GM06990 (cell line): ENCODE measurements at regions not wholly inside any gene's neighbourhood (a gene's known extent, or its start where the extent isn't known, plus 50 kb on each side); places are given as distances from the start of the nearest gene placed in this dataset.
"Not testable (repeated sequence)": the region's sequence is repeated elsewhere in the genome, so short reads cannot be mapped to it uniquely, and the experiment has no call there.

ENCODE experiments used
- DNase-seq: peaks from one replicate; pipeline ENCODE4 v3.0.0-alpha.2; 2011; ENCODE audit not compliant: insufficient read length; ENCODE audit errors: extremely low read depth
- H3K27me3 ChIP-seq: replicated peaks from 2 replicates; pipeline ENCODE4 v1.6.0; 2011; ENCODE audit warnings: low read length; ENCODE audit not compliant: control insufficient read depth, insufficient read depth
- H3K36me3 ChIP-seq: 2 replicates; pipeline ENCODE4 v1.5.1; 2011; ENCODE audit warnings: low read length; ENCODE audit not compliant: control insufficient read depth, insufficient read depth
- H3K4me3 ChIP-seq: replicated peaks from 2 replicates; pipeline ENCODE4 v1.5.1; 2011; ENCODE audit warnings: low read depth, mild to moderate bottlenecking, control low read depth, low read length
- TF ChIP-seq, protein P1 (sequence below): IDR thresholded peaks from 2 replicates; pipeline ENCODE4 v1.5.1; 2011; ENCODE audit warnings: low read length, control low read depth, mild to moderate bottlenecking, inconsistent platforms; ENCODE audit not compliant: insufficient read depth, poor library complexity, severe bottlenecking

DNA sequence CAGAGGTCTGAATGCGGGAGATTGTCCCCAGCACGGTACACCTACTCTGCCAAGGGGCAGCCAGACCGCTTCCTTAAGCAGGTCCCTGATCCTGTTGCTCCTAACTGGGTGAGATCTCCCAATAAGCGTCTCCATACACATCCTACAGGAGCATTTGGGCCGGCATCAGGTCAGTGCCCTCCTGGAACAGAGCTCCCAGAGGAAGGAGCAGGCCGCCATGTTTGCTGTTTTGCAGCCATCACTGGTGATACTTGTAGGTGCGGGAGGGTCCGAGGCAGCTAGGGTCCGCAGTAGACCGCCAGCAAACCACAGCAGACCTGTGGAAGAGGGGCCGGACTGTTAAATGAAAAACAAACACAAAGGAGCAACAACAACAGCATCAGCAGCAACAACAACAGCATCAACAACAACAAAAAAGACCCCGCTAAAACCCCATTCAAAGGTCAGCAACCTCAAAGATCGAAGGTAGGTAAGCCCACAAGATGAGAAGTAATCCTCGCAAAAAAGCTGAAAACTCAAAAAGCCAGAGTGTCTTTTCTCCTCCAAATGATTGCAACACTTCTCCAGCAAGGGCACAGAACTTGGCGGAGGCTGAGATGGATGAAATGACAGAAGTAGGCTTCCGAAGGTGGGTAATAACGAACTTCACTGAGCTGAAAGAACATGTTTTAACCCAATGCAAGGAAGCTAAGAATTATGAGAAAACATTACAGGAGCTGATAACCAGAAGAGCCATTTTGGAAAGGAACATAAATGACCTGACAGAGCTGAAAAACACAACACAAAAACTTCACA, 79.0 kb upstream of the CDH7 start:
- no peaks in the 10 kb centered on the region for H3K36me3 ChIP-seq
- DNase-seq, result no peak
- TF ChIP-seq, protein P1, sequence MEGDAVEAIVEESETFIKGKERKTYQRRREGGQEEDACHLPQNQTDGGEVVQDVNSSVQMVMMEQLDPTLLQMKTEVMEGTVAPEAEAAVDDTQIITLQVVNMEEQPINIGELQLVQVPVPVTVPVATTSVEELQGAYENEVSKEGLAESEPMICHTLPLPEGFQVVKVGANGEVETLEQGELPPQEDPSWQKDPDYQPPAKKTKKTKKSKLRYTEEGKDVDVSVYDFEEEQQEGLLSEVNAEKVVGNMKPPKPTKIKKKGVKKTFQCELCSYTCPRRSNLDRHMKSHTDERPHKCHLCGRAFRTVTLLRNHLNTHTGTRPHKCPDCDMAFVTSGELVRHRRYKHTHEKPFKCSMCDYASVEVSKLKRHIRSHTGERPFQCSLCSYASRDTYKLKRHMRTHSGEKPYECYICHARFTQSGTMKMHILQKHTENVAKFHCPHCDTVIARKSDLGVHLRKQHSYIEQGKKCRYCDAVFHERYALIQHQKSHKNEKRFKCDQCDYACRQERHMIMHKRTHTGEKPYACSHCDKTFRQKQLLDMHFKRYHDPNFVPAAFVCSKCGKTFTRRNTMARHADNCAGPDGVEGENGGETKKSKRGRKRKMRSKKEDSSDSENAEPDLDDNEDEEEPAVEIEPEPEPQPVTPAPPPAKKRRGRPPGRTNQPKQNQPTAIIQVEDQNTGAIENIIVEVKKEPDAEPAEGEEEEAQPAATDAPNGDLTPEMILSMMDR, result no peak
- H3K4me3 ChIP-seq, result no peak overlapping the region
- H3K27me3 ChIP-seq, result no peaks in the 10 kb centered on the region

DNA sequence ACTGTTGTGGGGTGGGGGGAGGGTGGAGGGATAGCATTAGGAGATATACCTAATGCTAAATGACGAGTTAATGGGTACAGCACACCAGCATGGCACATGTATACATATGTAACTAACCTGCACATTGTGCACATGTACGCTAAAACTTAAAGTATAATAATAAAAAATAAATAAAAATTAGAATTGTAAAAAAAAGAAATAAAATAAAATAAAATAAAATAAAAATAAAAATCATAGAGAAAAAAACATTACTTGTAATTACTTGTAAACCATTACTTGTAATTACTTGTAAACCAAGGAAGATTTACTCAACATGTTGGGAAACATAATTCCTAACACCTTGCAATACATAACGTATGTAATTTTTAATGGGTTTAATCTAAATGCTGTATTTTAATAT, 80.7 kb upstream of the CDH7 start:
- H3K36me3 ChIP-seq, H3K27me3 ChIP-seq, DNase-seq, H3K4me3 ChIP-seq: not testable (repeated sequence)

DNA sequence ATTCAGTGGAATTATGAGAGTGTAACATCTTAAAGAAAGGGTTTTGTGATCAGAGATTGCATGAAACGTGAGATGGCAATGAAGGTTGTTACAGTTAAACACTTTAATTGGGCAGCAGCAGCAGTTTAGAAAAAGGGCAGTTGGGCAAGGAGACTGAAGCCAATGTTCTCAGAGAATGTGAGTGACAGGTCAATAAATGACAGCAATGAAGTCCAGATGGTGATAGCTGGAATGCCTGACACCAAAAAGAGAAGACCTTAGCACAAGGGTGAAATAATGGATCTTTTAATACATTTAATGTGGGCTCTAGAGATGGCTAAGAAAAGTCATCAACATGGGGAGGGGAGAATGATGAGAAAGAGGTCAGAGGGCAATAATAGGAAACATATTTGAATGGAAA, 89.4 kb upstream of the CDH7 start:
- DNase-seq, result no peak
- H3K4me3 ChIP-seq, result no peak overlapping the region
- no peaks in the 10 kb centered on the region for H3K36me3 ChIP-seq
- no peaks in the 10 kb centered on the region for H3K27me3 ChIP-seq
- TF ChIP-seq, protein P1, result no peak

DNA sequence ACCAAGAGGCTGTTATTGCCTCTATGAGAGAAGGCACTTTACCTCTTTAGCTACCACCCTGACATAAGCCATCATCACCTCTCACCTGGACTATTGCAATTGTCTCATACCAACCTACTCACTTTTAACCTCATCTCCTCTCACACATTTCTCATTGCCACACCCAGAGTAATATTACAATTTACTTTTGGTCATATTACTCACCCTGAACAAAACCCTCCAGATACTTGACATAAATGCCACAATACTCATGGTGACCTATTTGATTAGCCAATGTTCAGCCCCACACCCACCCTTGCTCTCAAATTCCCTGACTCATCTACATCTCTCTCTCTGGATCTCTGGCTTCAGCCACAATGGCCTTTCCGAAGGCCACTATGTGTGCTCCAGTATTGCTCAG, 90.9 kb upstream of the CDH7 start:
- Histone ChIP-seq H3K27me3 (no peaks in the 10 kb centered on the region), H3K4me3 (no peak overlapping the region), H3K36me3 (no peaks in the 10 kb centered on the region)
- DNase-seq, result no peak
- TF ChIP-seq, protein P1, result no peak

DNA sequence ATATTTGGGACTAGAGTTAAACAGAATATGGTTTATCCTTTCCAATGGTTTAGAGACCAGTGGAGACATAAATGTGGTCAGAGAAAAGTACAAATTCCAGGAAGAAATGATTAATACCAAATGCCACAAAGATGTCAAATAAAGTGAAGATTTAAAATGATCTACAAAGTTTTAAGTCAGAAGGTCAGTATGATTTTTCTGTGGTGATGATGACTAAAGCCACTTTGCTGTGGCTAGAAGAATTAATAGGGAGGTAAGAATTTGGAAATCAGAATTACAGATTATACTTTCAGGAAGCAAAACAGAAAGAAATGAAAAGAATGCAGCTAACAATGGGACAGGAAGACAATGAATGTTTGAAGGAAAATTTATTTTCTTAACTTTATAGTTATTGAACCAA, 91.5 kb upstream of the CDH7 start:
- H3K36me3 ChIP-seq, result no peaks in the 10 kb centered on the region
- DNase-seq, result no peak
- H3K4me3 ChIP-seq, result no peak overlapping the region
- H3K27me3 ChIP-seq, result no peaks in the 10 kb centered on the region
- TF ChIP-seq, protein P1, result no peak

DNA sequence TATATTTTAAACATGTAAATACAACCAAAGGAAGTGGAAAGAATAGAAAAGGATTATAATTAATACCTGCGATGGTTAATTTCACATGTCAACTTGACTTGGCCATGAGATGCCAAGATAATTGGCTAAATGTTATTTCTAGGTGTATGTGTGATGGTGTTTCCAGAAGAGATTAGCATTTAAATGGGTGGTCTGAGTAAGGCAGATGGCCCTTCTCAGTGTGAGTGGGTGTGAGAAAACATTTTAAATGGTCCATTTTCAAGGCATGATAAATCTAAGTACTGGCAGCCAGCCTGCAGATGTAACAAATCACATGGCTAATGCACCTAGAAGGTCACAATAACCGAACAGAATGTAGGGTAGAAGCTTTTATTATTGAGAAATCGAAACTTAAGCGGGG, 99.6 kb upstream of the CDH7 start:
- Histone ChIP-seq H3K36me3 (no peaks in the 10 kb centered on the region), H3K4me3 (no peak overlapping the region), H3K27me3 (no peaks in the 10 kb centered on the region)
- no peak for DNase-seq
- TF ChIP-seq, protein P1, result no peak
